WTC11 (cell line): ENCODE measurements at regions not wholly inside any gene's neighbourhood (a gene's known extent, or its start where the extent isn't known, plus 50 kb on each side); places are given as distances from the start of the nearest gene placed in this dataset.
A peak's percentile ranks its signal among the peaks of the same experiment; 100 is the strongest.

Source experiments
- ATAC-seq: fragments of 200-7000 bp; cut with Tn5 transposase; 2 replicates; pipeline ENCODE4 v1.10.0; 2021; ENCODE audit warnings: mild to moderate bottlenecking, moderate library complexity
- CTCF ChIA-PET: fragments of 300-600 bp; sonication (Branson Sonifier 250); formaldehyde crosslinking; loops from one replicate; lab custom pipeline; 2021; ENCODE audit warnings: antibody characterized with exemption; lab: Charles Lee
- POLR2A ChIA-PET: fragments of 350-600 bp; sonication (Branson Sonifier 250); formaldehyde crosslinking; loops from one replicate; lab custom pipeline; 2021; ENCODE audit warnings: antibody characterized with exemption; lab: Charles Lee
- DNase-seq: peaks from one replicate; pipeline ENCODE4 v3.0.0; 2021; ENCODE audit warnings: low spot score
- H3K27ac Mint-ChIP-seq: 2 replicates; pipeline ENCODE4 v1.8.0; 2021; ENCODE audit warnings: mixed read lengths
- H3K27me3 Mint-ChIP-seq: 2 replicates; pipeline ENCODE4 v1.8.0; 2021; ENCODE audit warnings: low read depth, mild to moderate bottlenecking, moderate library complexity, mixed read lengths
- H3K36me3 Mint-ChIP-seq: 2 replicates; pipeline ENCODE4 v1.8.0; 2021; ENCODE audit warnings: mixed read lengths
- H3K4me1 Mint-ChIP-seq: 2 replicates; pipeline ENCODE4 v1.8.0; 2022; ENCODE audit warnings: mixed read lengths
- H3K4me3 Mint-ChIP-seq: 2 replicates; pipeline ENCODE4 v1.8.0; 2021; ENCODE audit warnings: mild to moderate bottlenecking, moderate library complexity, mixed read lengths
- H3K9me3 Mint-ChIP-seq: 2 replicates; pipeline ENCODE4 v1.8.0; 2021; ENCODE audit warnings: mixed read lengths
- AR ChIP-seq: fragments of 250-450 bp; sonication (Bioruptor Pico); IDR thresholded peaks from 2 replicates; pipeline ENCODE4 v1.9.0; 2021; ENCODE audit warnings: mild to moderate bottlenecking
- ATF6 ChIP-seq: sonication (generic); formaldehyde crosslinking; IDR thresholded peaks from 2 replicates; pipeline ENCODE4 v1.8.1; 2023; ENCODE audit warnings: mild to moderate bottlenecking, missing genetic modification reagents
- CBFB ChIP-seq: sonication (generic); formaldehyde crosslinking; IDR thresholded peaks from 2 replicates; pipeline ENCODE4 v1.8.1; 2022; ENCODE audit warnings: mild to moderate bottlenecking, low read depth, missing genetic modification reagents
- CTCF ChIP-seq: fragments of 200-600 bp; IDR thresholded peaks from 2 replicates; pipeline ENCODE4 v1.8.0; 2022; ENCODE audit warnings: antibody characterized with exemption
- ELF4 ChIP-seq: sonication (generic); formaldehyde crosslinking; IDR thresholded peaks from 2 replicates; pipeline ENCODE4 v1.8.1; 2022; ENCODE audit warnings: low read depth, mild to moderate bottlenecking, moderate library complexity, missing genetic modification reagents
- GTF2I ChIP-seq: fragments of 250-450 bp; sonication (Bioruptor Pico); conservative IDR thresholded peaks from 2 replicates; pipeline ENCODE4 v1.4.0; 2021; ENCODE audit warnings: mild to moderate bottlenecking
- NR1H2 ChIP-seq: sonication (generic); formaldehyde crosslinking; IDR thresholded peaks from 2 replicates; pipeline ENCODE4 v1.9.0; 2021; ENCODE audit warnings: mild to moderate bottlenecking, moderate library complexity, missing genetic modification reagents
- PREB ChIP-seq: sonication (generic); formaldehyde crosslinking; IDR thresholded peaks from 2 replicates; pipeline ENCODE4 v1.8.1; 2022; ENCODE audit warnings: mild to moderate bottlenecking, missing genetic modification reagents, moderate library complexity, borderline replicate concordance
- RELA ChIP-seq: sonication (generic); formaldehyde crosslinking; IDR thresholded peaks from 2 replicates; pipeline ENCODE4 v1.8.1; 2022; ENCODE audit warnings: missing genetic modification reagents, mild to moderate bottlenecking, borderline replicate concordance
- TEAD1 ChIP-seq: sonication (generic); formaldehyde crosslinking; IDR thresholded peaks from 2 replicates; pipeline ENCODE4 v1.8.0; 2022; ENCODE audit warnings: mild to moderate bottlenecking, missing genetic modification reagents
- ZMAT4 ChIP-seq: fragments of 250-450 bp; sonication (Bioruptor Pico); IDR thresholded peaks from 2 replicates; pipeline ENCODE4 v1.9.0; 2021; ENCODE audit warnings: mild to moderate bottlenecking
- ZNF232 ChIP-seq: sonication (generic); formaldehyde crosslinking; IDR thresholded peaks from 2 replicates; pipeline ENCODE4 v1.8.0; 2022; ENCODE audit warnings: mild to moderate bottlenecking, missing genetic modification reagents
- ZNF263 ChIP-seq: sonication (generic); formaldehyde crosslinking; IDR thresholded peaks from 2 replicates; pipeline ENCODE4 v1.8.1; 2022; ENCODE audit warnings: low read depth, mild to moderate bottlenecking, moderate library complexity, missing genetic modification reagents
- ZNF425 ChIP-seq: fragments of 250-450 bp; sonication (Bioruptor Pico); conservative IDR thresholded peaks from 2 replicates; pipeline ENCODE4 v1.9.0; 2021; ENCODE audit warnings: mild to moderate bottlenecking
- ZSCAN18 ChIP-seq: fragments of 250-450 bp; sonication (Bioruptor Pico); IDR thresholded peaks from 2 replicates; pipeline ENCODE4 v2.1.2; 2022; ENCODE audit warnings: mild to moderate bottlenecking, moderate library complexity

- ChIA-PET CTCF (no interaction called here), POLR2A (interaction anchor here (0.6 kb wide), 1 partner anchor 413 kb away, joined by 4 read pairs; no protein-coding TSS in a partner anchor)
- DNase-seq (no peak), ATAC-seq (no peak)
- H3K27me3 Mint-ChIP-seq: no peaks in the 10 kb centered on the region
- no peaks in the 10 kb centered on the region for H3K9me3 Mint-ChIP-seq
- H3K4me1 Mint-ChIP-seq: no peaks in the 10 kb centered on the region
- TF ChIP-seq ZMAT4 (CRISPR knock-in tag) (no peak), ZNF263 (CRISPR knock-in tag) (no peak), NR1H2 (no peak), GTF2I (no peak), CTCF (no peak), TEAD1 (no peak), ZSCAN18 (CRISPR knock-in tag) (no peak), ZNF425 (CRISPR knock-in tag) (no peak), ATF6 (no peak), PREB (no peak), AR (CRISPR knock-in tag) (no peak), ELF4 (no peak), ZNF232 (CRISPR knock-in tag) (no peak), RELA (CRISPR knock-in tag) (no peak), CBFB (CRISPR knock-in tag) (no peak)
- peak overlapping the region; percentile 57 for H3K27ac Mint-ChIP-seq
- no peak overlapping the region for H3K4me3 Mint-ChIP-seq
- peaks cover 3% of the 10 kb centered on the region for H3K36me3 Mint-ChIP-seq
Observed at GRCh38 chr18:23384778-23385736, 68.0 kb upstream of the RIOK3 start.
